K562 (cell line): ENCODE measurements at regions not wholly inside any gene's neighbourhood (a gene's known extent, or its start where the extent isn't known, plus 50 kb on each side); places are given as distances from the start of the nearest gene placed in this dataset.

Source experiments
- ATAC-seq: fragments of 200-7000 bp; cut with Tn5 transposase; 3 replicates; pipeline ENCODE4 v1.9.1; 2020; ENCODE audit warnings: moderate library complexity
- BruUV-seq: library from RNA; stranded (reverse); fragments of 400-500 nt; replicated peaks from 2 replicates; lab custom pipeline; 2021; lab: Mats Ljungman, UMichigan
- CTCF ChIA-PET: fragments of 300-600 bp; formaldehyde crosslinking; extraction: SDS; loops from one replicate; lab custom pipeline; 2021; ENCODE audit warnings: low intra/inter-chr PET ratio; lab: Yijun Ruan, JAX
- POLR2A ChIA-PET: fragments of 300-600, 350-650 bp; sonication (Branson Sonifier 250); formaldehyde crosslinking; extraction: SDS; loops from one replicate; lab custom pipeline; 2021; ENCODE audit warnings: antibody characterized with exemption, inconsistent platforms; lab: Yijun Ruan, JAX
- DNase-seq, 4 experiments: peaks; one replicate each; pipeline versions ENCODE4 v3.0.0 to v3.0.0-alpha.2; 2011 to 2018; ENCODE audit warnings: low spot score in 3 of 4, mixed read lengths in 3 of 4; ENCODE audit errors: extremely low read depth in 1 of 4
- FAIRE-seq: peaks from 2 replicates; lab custom pipeline; 2011; peaks lifted over from hg19 to GRCh38; lab: Jason Lieb, UNC
- H2AFZ ChIP-seq: 2 replicates; pipeline ENCODE4 v1.6.0; 2011; ENCODE audit warnings: low read depth, low read length, control low read depth, inconsistent platforms
- H3K27ac ChIP-seq: fragments of 200-600 bp; 3 replicates; pipeline ENCODE4 v1.8.0; 2011; ENCODE audit warnings: low read depth, mild to moderate bottlenecking, control low read depth, inconsistent platforms, low read length, moderate library complexity, mixed read lengths; ENCODE audit errors: extremely low read depth
- H3K27me3 ChIP-seq, 2 experiments: fragments of 300-600 bp in 1 of 2; 2 replicates in 1 of 2; 3 replicates in 1 of 2; pipeline versions ENCODE4 v1.6.0 to v1.8.0; 2011; ENCODE audit warnings: inconsistent platforms in 2 of 2, low read length in 2 of 2, mild to moderate bottlenecking in 1 of 2, mixed read lengths in 1 of 2, moderate library complexity in 1 of 2; ENCODE audit not compliant: control insufficient read depth in 2 of 2, insufficient read depth in 2 of 2
- H3K36me3 ChIP-seq: fragments of 300-600 bp; 3 replicates; pipeline ENCODE4 v1.8.0; 2011; ENCODE audit warnings: mild to moderate bottlenecking, low read length, inconsistent platforms; ENCODE audit not compliant: control insufficient read depth, insufficient read depth
- H3K4me1 ChIP-seq, 2 experiments: fragments of 200-600 bp in 1 of 2; replicated peaks in 1 of 2; 2 replicates in 1 of 2; 3 replicates in 1 of 2; pipeline versions ENCODE4 v1.5.1 to v1.8.0; 2011; ENCODE audit warnings: inconsistent platforms in 2 of 2, low read length in 2 of 2, mild to moderate bottlenecking in 1 of 2, mixed read lengths in 1 of 2, moderate library complexity in 1 of 2; ENCODE audit not compliant: control insufficient read depth in 2 of 2, insufficient read depth in 2 of 2
- H3K4me2 ChIP-seq: 2 replicates; pipeline ENCODE4 v1.6.1; 2011; ENCODE audit warnings: low read length, control low read depth, inconsistent platforms, mixed read lengths; ENCODE audit not compliant: insufficient read depth
- H3K4me3 ChIP-seq: fragments of 200-600 bp; sonication (generic), shearing (Covaris generic); 2 replicates; pipeline ENCODE4 v1.5.1; 2016; ENCODE audit warnings: control low read depth, inconsistent platforms
- H3K79me2 ChIP-seq: fragments of 200-600 bp; 3 replicates; pipeline ENCODE4 v1.8.0; 2011; ENCODE audit warnings: low read length, inconsistent platforms; ENCODE audit not compliant: control insufficient read depth, insufficient read depth
- H3K9ac ChIP-seq, 2 experiments: 2 replicates each; pipeline versions ENCODE4 v1.6.0 to v1.6.1; 2011; ENCODE audit warnings: low read depth in 2 of 2, low read length in 2 of 2, control low read depth in 1 of 2, inconsistent platforms in 1 of 2, mild to moderate bottlenecking in 1 of 2, mixed read lengths in 1 of 2; ENCODE audit not compliant: insufficient read depth in 1 of 2
- H3K9me1 ChIP-seq: one replicate; pipeline ENCODE4 v1.6.0; 2011; ENCODE audit warnings: inconsistent platforms, mild to moderate bottlenecking, low read length, moderate library complexity; ENCODE audit not compliant: control insufficient read depth, insufficient read depth
- H3K9me3 ChIP-seq: replicated peaks from 2 replicates; pipeline ENCODE4 v1.5.1; 2011; ENCODE audit warnings: low read depth, low read length, inconsistent platforms; ENCODE audit not compliant: control insufficient read depth, insufficient read depth
- H4K20me1 ChIP-seq: replicated peaks from 2 replicates; pipeline ENCODE4 v1.6.1; 2011; ENCODE audit warnings: low read length, inconsistent platforms, mixed read lengths; ENCODE audit not compliant: control insufficient read depth, insufficient read depth
- DIDO1 ChIP-seq: fragments of 450-650 bp; IDR thresholded peaks from 2 replicates; pipeline ENCODE4 v1.6.1; 2016; ENCODE audit warnings: low read depth, missing biosample characterization, missing genetic modification characterization
- ETV1 ChIP-seq: fragments of 450-650 bp; conservative IDR thresholded peaks from 2 replicates; pipeline ENCODE4 v1.6.1; 2016; ENCODE audit warnings: missing genetic modification characterization, control low read depth, low read depth, missing compliant biosample characterization
- MNT ChIP-seq, 2 experiments: fragments of 450-650 bp; conservative IDR thresholded peaks; 2 replicates each; pipeline ENCODE4 v1.6.1; 2017; ENCODE audit warnings: mild to moderate bottlenecking in 2 of 2, moderate library complexity in 2 of 2
- MXD1 ChIP-seq: fragments of 250-450 bp; sonication (Bioruptor Pico); IDR thresholded peaks from 2 replicates; pipeline ENCODE4 v1.8.0; 2021; ENCODE audit warnings: borderline replicate concordance, mild to moderate bottlenecking, moderate library complexity; ENCODE audit not compliant: poor library complexity, severe bottlenecking
- NCOA4 ChIP-seq: fragments of 450-650 bp; IDR thresholded peaks from 2 replicates; pipeline ENCODE4 v1.6.1; 2018; ENCODE audit warnings: mild to moderate bottlenecking; ENCODE audit not compliant: partially characterized antibody
- PRDM10 ChIP-seq: fragments of 450-650 bp; IDR thresholded peaks from 2 replicates; pipeline ENCODE4 v1.6.1; 2018; ENCODE audit not compliant: partially characterized antibody
- VEZF1 ChIP-seq: fragments of 200-800 bp; sonication (Bioruptor generic); IDR thresholded peaks from 2 replicates; pipeline ENCODE4 v1.6.1; 2017; ENCODE audit warnings: missing genetic modification characterization, missing compliant biosample characterization
- ZFP91 ChIP-seq: sonication (generic); formaldehyde crosslinking; IDR thresholded peaks from 2 replicates; pipeline ENCODE4 v1.8.0; 2022; ENCODE audit warnings: mild to moderate bottlenecking, missing genetic modification reagents
- ZNF277 ChIP-seq: fragments of 250-450 bp; sonication (Bioruptor Pico); IDR thresholded peaks from 2 replicates; pipeline ENCODE4 v1.8.0; 2022; ENCODE audit warnings: inconsistent platforms, mild to moderate bottlenecking, moderate library complexity, borderline replicate concordance
- ZNF408 ChIP-seq: fragments of 250-450 bp; sonication (Bioruptor Pico); IDR thresholded peaks from 2 replicates; pipeline ENCODE4 v1.4.0; 2020; ENCODE audit warnings: low read depth, mild to moderate bottlenecking, moderate library complexity
- WGBS: fragments of 100-300 bp; shearing (Covaris generic); methylation state at CpG from one replicate; pipeline ENCODE4 v1.1.6; 2016; ENCODE audit warnings: low coverage, mixed read lengths; ENCODE audit not compliant: insufficient coverage; ENCODE audit errors: missing lambda C conversion rate; 5-methylcytosine and 5-hydroxymethylcytosine counted together
- in situ Hi-C: fragments of 300-500 bp; cut with MboI; formaldehyde crosslinking; loops from 4 replicates; pipeline ENCODE4 v1.15.0; 2018; ENCODE audit warnings: inconsistent platforms, mixed read lengths
- intact Hi-C: fragments of 100-400 bp; cut with micrococcal nuclease; formaldehyde crosslinking; loops from 2 replicates; pipeline ENCODE4 v1.14.2; 2022

GRCh38 chr1:98287626-98288025, 366.8 kb upstream of the DPYD start (continued):
- no peak for TF ChIP-seq DIDO1
- TF ChIP-seq ZFP91 = no peak

- no peak overlapping the region for H2AFZ ChIP-seq
- H3K79me2 ChIP-seq = no peaks in the 10 kb centered on the region
- in situ Hi-C loops = no loop called here
- ChIA-PET POLR2A (no interaction called here), CTCF (no interaction called here)
- FAIRE-seq = no peak
- ATAC-seq = no peak
- no TSS peak for BruUV-seq
- no peaks in the 10 kb centered on the region for H3K9me1 ChIP-seq
- peaks cover 3% of the 10 kb centered on the region; the same call in 1 of the 2 replicates for H3K9me3 ChIP-seq
- 0% methylated on average over 1 of the region's 1 CpG for WGBS
- H3K4me2 ChIP-seq = no peak overlapping the region
- intact Hi-C loops = no loop called here
- DNase-seq = no peak
- H3K4me3 ChIP-seq = no peak overlapping the region
- H3K9ac ChIP-seq = no peak overlapping the region
- no peaks in the 10 kb centered on the region for H4K20me1 ChIP-seq
- no peak overlapping the region for H3K27ac ChIP-seq
- H3K27me3 ChIP-seq = no peaks in the 10 kb centered on the region
- H3K4me1 ChIP-seq = no peaks in the 10 kb centered on the region
- no peaks in the 10 kb centered on the region for H3K36me3 ChIP-seq
- TF ChIP-seq MNT (conservative IDR thresholded peaks at IDR 0.05) (no peak), ZNF277 (CRISPR knock-in tag) (no peak), ZNF408 (CRISPR knock-in tag) (no peak), MXD1 (CRISPR knock-in tag) (no peak), ETV1 (no peak), VEZF1 (CRISPR knock-in tag) (no peak), PRDM10 (no peak), NCOA4 (no peak)
These were observed 365.8 kb upstream of the DPYD start for GRCh38 chr1:98286656-98287055.
